Erythroblast (primary cell): ENCODE measurements at regions not wholly inside any gene's neighbourhood (a gene's known extent, or its start where the extent isn't known, plus 50 kb on each side); places are given as distances from the start of the nearest gene placed in this dataset.

ENCODE experiments used
- GATA1 ChIP-seq: IDR thresholded peaks from 2 replicates; pipeline ENCODE4 v1.6.1; 2011; ENCODE audit warnings: low read depth, mild to moderate bottlenecking, control low read depth, low read length, moderate library complexity
- POLR2A ChIP-seq: IDR thresholded peaks from 2 replicates; pipeline ENCODE4 v1.6.1; 2011; ENCODE audit warnings: mild to moderate bottlenecking, low read length

GRCh38 chr3:127351321-127351720 is 63.5 kb upstream of the PRR20G start:
- TF ChIP-seq POLR2A = no peak
- no peak for TF ChIP-seq GATA1
